Endodermal cell (in vitro differentiated cells): ENCODE measurements at regions not wholly inside any gene's neighbourhood (a gene's known extent, or its start where the extent isn't known, plus 50 kb on each side); places are given as distances from the start of the nearest gene placed in this dataset.

ENCODE experiments used
- DNase-seq: peaks from one replicate; pipeline ENCODE4 v3.0.0-alpha.2; 2017
- H3K27ac ChIP-seq: 2 replicates; pipeline ENCODE4 v1.5.1; 2013; ENCODE audit warnings: mild to moderate bottlenecking, low read depth, low read length, moderate library complexity
- H3K27me3 ChIP-seq: 2 replicates; pipeline ENCODE4 v1.6.1; 2013; ENCODE audit warnings: mild to moderate bottlenecking, low read length, moderate library complexity; ENCODE audit not compliant: insufficient read depth, control insufficient read depth, poor library complexity, severe bottlenecking
- H3K36me3 ChIP-seq: 2 replicates; pipeline ENCODE4 v1.7.0; 2013; ENCODE audit warnings: mild to moderate bottlenecking, low read length, moderate library complexity; ENCODE audit not compliant: control insufficient read depth, insufficient read depth
- H3K4me1 ChIP-seq: one replicate; pipeline ENCODE4 v1.7.0; 2013; ENCODE audit warnings: low read length; ENCODE audit not compliant: control insufficient read depth, insufficient read depth
- H3K4me3 ChIP-seq: 2 replicates; pipeline ENCODE4 v1.5.1; 2013; ENCODE audit warnings: mild to moderate bottlenecking, low read length, moderate library complexity
- H3K9ac ChIP-seq: 2 replicates; pipeline ENCODE4 v1.6.1; 2013; ENCODE audit warnings: mild to moderate bottlenecking, low read length, moderate library complexity; ENCODE audit not compliant: poor library complexity, severe bottlenecking; ENCODE audit errors: extremely low read depth
- H3K9me3 ChIP-seq: 2 replicates; pipeline ENCODE4 v1.6.1; 2013; ENCODE audit warnings: mild to moderate bottlenecking, low read length, moderate library complexity; ENCODE audit not compliant: control insufficient read depth
- H3K27ac Mint-ChIP-seq: 2 replicates; pipeline ENCODE4 v1.8.0; 2020; ENCODE audit warnings: mixed read lengths
- H3K27me3 Mint-ChIP-seq: 2 replicates; pipeline ENCODE4 v1.8.0; 2021; ENCODE audit warnings: mild to moderate bottlenecking, mixed read lengths; ENCODE audit not compliant: insufficient read depth
- H3K36me3 Mint-ChIP-seq: 2 replicates; pipeline ENCODE4 v1.8.0; 2020; ENCODE audit warnings: low read depth, mixed read lengths
- H3K4me1 Mint-ChIP-seq: 2 replicates; pipeline ENCODE4 v1.8.0; 2020; ENCODE audit warnings: mixed read lengths
- H3K4me3 Mint-ChIP-seq: 2 replicates; pipeline ENCODE4 v1.8.0; 2020; ENCODE audit warnings: mild to moderate bottlenecking, moderate library complexity, mixed read lengths
- H3K9me3 Mint-ChIP-seq: 2 replicates; pipeline ENCODE4 v1.8.0; 2020; ENCODE audit warnings: mild to moderate bottlenecking, mixed read lengths
- WGBS, 2 experiments: methylation state at CpG; one replicate each; pipeline versions ENCODE4 v1.1.5 to v1.1.7; 2013; ENCODE audit warnings: missing lambda C conversion rate in 2 of 2, mixed read lengths in 1 of 2; ENCODE audit not compliant: insufficient coverage in 1 of 2, insufficient read length in 1 of 2; 5-methylcytosine and 5-hydroxymethylcytosine counted together
- TF ChIP-seq, protein P1 (sequence below): fragments of 200-600 bp; sonication (generic); conservative IDR thresholded peaks from 2 replicates; pipeline ENCODE4 v1.5.0; 2021; ENCODE audit warnings: antibody characterized with exemption, mild to moderate bottlenecking

DNA sequence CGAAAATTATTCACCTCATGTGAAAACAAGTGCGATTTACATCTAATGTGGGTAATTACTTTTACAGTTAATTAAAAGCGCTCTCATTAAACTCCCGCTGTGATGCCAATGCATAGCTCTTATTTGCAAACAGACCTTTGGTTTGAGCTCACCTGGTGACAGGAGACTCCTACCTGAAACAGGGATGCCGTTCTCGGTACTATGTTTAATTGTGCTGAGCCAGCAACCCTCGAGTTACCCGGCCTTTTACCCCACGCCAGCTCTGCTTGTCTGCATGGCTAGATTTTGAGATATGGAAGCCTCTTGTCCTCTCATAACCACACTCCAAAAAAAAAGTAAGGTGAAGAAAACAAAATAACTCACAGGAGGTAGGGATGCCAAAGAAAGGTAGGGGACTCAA, 690.4 kb upstream of the RBFOX1 start:
- no peak overlapping the region for H3K27ac ChIP-seq
- Mint-ChIP-seq H3K27ac (no peak overlapping the region), H3K36me3 (no peaks in the 10 kb centered on the region), H3K9me3 (no peaks in the 10 kb centered on the region), H3K4me1 (peaks cover 19% of the 10 kb centered on the region), H3K27me3 (no peaks in the 10 kb centered on the region), H3K4me3 (peak overlapping the region; percentile 16)
- no peaks in the 10 kb centered on the region for H3K27me3 ChIP-seq
- TF ChIP-seq, protein P1, sequence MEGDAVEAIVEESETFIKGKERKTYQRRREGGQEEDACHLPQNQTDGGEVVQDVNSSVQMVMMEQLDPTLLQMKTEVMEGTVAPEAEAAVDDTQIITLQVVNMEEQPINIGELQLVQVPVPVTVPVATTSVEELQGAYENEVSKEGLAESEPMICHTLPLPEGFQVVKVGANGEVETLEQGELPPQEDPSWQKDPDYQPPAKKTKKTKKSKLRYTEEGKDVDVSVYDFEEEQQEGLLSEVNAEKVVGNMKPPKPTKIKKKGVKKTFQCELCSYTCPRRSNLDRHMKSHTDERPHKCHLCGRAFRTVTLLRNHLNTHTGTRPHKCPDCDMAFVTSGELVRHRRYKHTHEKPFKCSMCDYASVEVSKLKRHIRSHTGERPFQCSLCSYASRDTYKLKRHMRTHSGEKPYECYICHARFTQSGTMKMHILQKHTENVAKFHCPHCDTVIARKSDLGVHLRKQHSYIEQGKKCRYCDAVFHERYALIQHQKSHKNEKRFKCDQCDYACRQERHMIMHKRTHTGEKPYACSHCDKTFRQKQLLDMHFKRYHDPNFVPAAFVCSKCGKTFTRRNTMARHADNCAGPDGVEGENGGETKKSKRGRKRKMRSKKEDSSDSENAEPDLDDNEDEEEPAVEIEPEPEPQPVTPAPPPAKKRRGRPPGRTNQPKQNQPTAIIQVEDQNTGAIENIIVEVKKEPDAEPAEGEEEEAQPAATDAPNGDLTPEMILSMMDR = no peak
- no peak overlapping the region for H3K9ac ChIP-seq
- no peaks in the 10 kb centered on the region for H3K9me3 ChIP-seq
- H3K36me3 ChIP-seq = no peaks in the 10 kb centered on the region
- DNase-seq = peak; percentile 52
- H3K4me1 ChIP-seq = peaks cover 8% of the 10 kb centered on the region
- no peak overlapping the region for H3K4me3 ChIP-seq
- 49 to 91% methylated on average over 4 to 9 of the region's 9 CpGs for WGBS, 2 experiments

DNA sequence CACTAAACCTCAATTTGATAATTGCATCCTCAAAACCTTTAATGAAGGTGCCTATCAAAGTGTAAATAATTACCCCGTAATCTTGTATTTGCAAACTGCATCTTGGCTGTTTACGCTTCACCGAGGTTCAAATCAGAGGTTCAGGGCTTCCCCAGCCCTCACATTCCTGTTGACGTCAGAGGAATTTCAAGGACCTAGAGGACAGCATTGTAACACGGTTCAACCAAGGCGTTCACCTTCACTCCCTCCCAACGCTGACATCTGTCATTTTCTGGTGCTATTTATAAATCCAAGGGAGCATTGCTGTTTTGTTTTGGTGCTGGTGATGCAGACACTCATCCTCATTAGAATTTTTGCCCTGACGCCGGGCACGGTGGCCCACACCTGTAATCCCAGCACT, 691.6 kb upstream of the RBFOX1 start:
- H3K27me3 Mint-ChIP-seq = no peaks in the 10 kb centered on the region

DNA sequence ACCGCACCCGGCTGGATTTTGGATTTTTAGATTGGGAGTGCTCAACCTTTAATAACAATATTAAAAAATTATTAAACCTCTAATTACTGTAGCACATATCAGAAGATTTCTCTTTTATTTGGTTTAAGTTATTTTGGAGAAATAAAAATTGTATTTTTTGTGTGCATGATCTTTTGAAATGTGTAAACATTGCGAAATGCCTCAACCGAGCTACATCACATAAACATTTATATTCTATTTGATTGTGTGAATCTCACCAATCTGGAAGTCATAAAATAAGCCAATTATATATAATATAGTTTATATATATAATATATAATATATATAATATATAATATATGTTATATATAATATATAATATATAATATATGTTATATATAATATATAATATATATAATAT, 696.2 kb upstream of the RBFOX1 start:
- no peak overlapping the region for H3K9ac ChIP-seq
- TF ChIP-seq, protein P1 = no peak
- Mint-ChIP-seq H3K36me3 (no peaks in the 10 kb centered on the region), H3K27me3 (no peaks in the 10 kb centered on the region), H3K4me3 (no peak overlapping the region), H3K4me1 (peaks cover 6% of the 10 kb centered on the region), H3K27ac (no peak overlapping the region), H3K9me3 (no peaks in the 10 kb centered on the region)
- H3K4me1 ChIP-seq = no peaks in the 10 kb centered on the region
- no peak overlapping the region for H3K27ac ChIP-seq
- DNase-seq = no peak
- no peaks in the 10 kb centered on the region for H3K36me3 ChIP-seq
- WGBS, 2 experiments = no CpG with 5 or more reads among the region's 4 CpGs
- no peak overlapping the region for H3K4me3 ChIP-seq
- no peaks in the 10 kb centered on the region for H3K27me3 ChIP-seq
- no peaks in the 10 kb centered on the region for H3K9me3 ChIP-seq

More for the DNA sequence above, 691.6 kb upstream of the RBFOX1 start:
- H3K9me3 ChIP-seq = no peaks in the 10 kb centered on the region
- H3K4me1 Mint-ChIP-seq = peaks cover 19% of the 10 kb centered on the region
- H3K9ac ChIP-seq = no peak overlapping the region
- H3K4me3 ChIP-seq = no peak overlapping the region
- H3K27me3 ChIP-seq = no peaks in the 10 kb centered on the region
- WGBS, 2 experiments = 90 to 91% methylated on average over 4 to 10 of the region's 10 CpGs
- no peak for DNase-seq
- H3K36me3 ChIP-seq = no peaks in the 10 kb centered on the region
- H3K4me1 ChIP-seq = peaks cover 8% of the 10 kb centered on the region
- no peaks in the 10 kb centered on the region for H3K9me3 Mint-ChIP-seq
- H3K27ac ChIP-seq = no peak overlapping the region
- H3K4me3 Mint-ChIP-seq = no peak overlapping the region
- TF ChIP-seq, protein P1 = no peak
- no peaks in the 10 kb centered on the region for H3K36me3 Mint-ChIP-seq
- H3K27ac Mint-ChIP-seq = peak overlapping the region; percentile 68
